Endodermal cell (in vitro differentiated cells): ENCODE measurements at regions not wholly inside any gene's neighbourhood (a gene's known extent, or its start where the extent isn't known, plus 50 kb on each side); places are given as distances from the start of the nearest gene placed in this dataset.

Experiments used
- DNase-seq: peaks from one replicate; pipeline ENCODE4 v3.0.0-alpha.2; 2017
- H3K27ac ChIP-seq: 2 replicates; pipeline ENCODE4 v1.5.1; 2013; ENCODE audit warnings: mild to moderate bottlenecking, low read depth, low read length, moderate library complexity
- H3K27me3 ChIP-seq: 2 replicates; pipeline ENCODE4 v1.6.1; 2013; ENCODE audit warnings: mild to moderate bottlenecking, low read length, moderate library complexity; ENCODE audit not compliant: insufficient read depth, control insufficient read depth, poor library complexity, severe bottlenecking
- H3K36me3 ChIP-seq: 2 replicates; pipeline ENCODE4 v1.7.0; 2013; ENCODE audit warnings: mild to moderate bottlenecking, low read length, moderate library complexity; ENCODE audit not compliant: control insufficient read depth, insufficient read depth
- H3K4me1 ChIP-seq: one replicate; pipeline ENCODE4 v1.7.0; 2013; ENCODE audit warnings: low read length; ENCODE audit not compliant: control insufficient read depth, insufficient read depth
- H3K4me3 ChIP-seq: 2 replicates; pipeline ENCODE4 v1.5.1; 2013; ENCODE audit warnings: mild to moderate bottlenecking, low read length, moderate library complexity
- H3K9ac ChIP-seq: 2 replicates; pipeline ENCODE4 v1.6.1; 2013; ENCODE audit warnings: mild to moderate bottlenecking, low read length, moderate library complexity; ENCODE audit not compliant: poor library complexity, severe bottlenecking; ENCODE audit errors: extremely low read depth
- H3K9me3 ChIP-seq: 2 replicates; pipeline ENCODE4 v1.6.1; 2013; ENCODE audit warnings: mild to moderate bottlenecking, low read length, moderate library complexity; ENCODE audit not compliant: control insufficient read depth
- H3K27ac Mint-ChIP-seq: 2 replicates; pipeline ENCODE4 v1.8.0; 2020; ENCODE audit warnings: mixed read lengths
- H3K27me3 Mint-ChIP-seq: 2 replicates; pipeline ENCODE4 v1.8.0; 2021; ENCODE audit warnings: mild to moderate bottlenecking, mixed read lengths; ENCODE audit not compliant: insufficient read depth
- H3K36me3 Mint-ChIP-seq: 2 replicates; pipeline ENCODE4 v1.8.0; 2020; ENCODE audit warnings: low read depth, mixed read lengths
- H3K4me1 Mint-ChIP-seq: 2 replicates; pipeline ENCODE4 v1.8.0; 2020; ENCODE audit warnings: mixed read lengths
- H3K4me3 Mint-ChIP-seq: 2 replicates; pipeline ENCODE4 v1.8.0; 2020; ENCODE audit warnings: mild to moderate bottlenecking, moderate library complexity, mixed read lengths
- H3K9me3 Mint-ChIP-seq: 2 replicates; pipeline ENCODE4 v1.8.0; 2020; ENCODE audit warnings: mild to moderate bottlenecking, mixed read lengths
- WGBS, 2 experiments: methylation state at CpG; one replicate each; pipeline versions ENCODE4 v1.1.5 to v1.1.7; 2013; ENCODE audit warnings: missing lambda C conversion rate in 2 of 2, mixed read lengths in 1 of 2; ENCODE audit not compliant: insufficient coverage in 1 of 2, insufficient read length in 1 of 2; 5-methylcytosine and 5-hydroxymethylcytosine counted together
- TF ChIP-seq, protein P1 (sequence below): fragments of 200-600 bp; sonication (generic); conservative IDR thresholded peaks from 2 replicates; pipeline ENCODE4 v1.5.0; 2021; ENCODE audit warnings: antibody characterized with exemption, mild to moderate bottlenecking

GRCh38 chr13:74301258-74301935, 167.2 kb upstream of the KLF12 start:
- H3K4me1 Mint-ChIP-seq = peaks cover 6% of the 10 kb centered on the region
- H3K36me3 ChIP-seq = no peaks in the 10 kb centered on the region
- H3K9me3 Mint-ChIP-seq = no peaks in the 10 kb centered on the region
- no peak overlapping the region for H3K4me3 Mint-ChIP-seq
- H3K36me3 Mint-ChIP-seq = no peaks in the 10 kb centered on the region
- DNase-seq = peak; percentile 50
- no peak overlapping the region for H3K27ac Mint-ChIP-seq
- no peak overlapping the region for H3K4me3 ChIP-seq
- H3K27me3 Mint-ChIP-seq = no peaks in the 10 kb centered on the region
- TF ChIP-seq, protein P1, sequence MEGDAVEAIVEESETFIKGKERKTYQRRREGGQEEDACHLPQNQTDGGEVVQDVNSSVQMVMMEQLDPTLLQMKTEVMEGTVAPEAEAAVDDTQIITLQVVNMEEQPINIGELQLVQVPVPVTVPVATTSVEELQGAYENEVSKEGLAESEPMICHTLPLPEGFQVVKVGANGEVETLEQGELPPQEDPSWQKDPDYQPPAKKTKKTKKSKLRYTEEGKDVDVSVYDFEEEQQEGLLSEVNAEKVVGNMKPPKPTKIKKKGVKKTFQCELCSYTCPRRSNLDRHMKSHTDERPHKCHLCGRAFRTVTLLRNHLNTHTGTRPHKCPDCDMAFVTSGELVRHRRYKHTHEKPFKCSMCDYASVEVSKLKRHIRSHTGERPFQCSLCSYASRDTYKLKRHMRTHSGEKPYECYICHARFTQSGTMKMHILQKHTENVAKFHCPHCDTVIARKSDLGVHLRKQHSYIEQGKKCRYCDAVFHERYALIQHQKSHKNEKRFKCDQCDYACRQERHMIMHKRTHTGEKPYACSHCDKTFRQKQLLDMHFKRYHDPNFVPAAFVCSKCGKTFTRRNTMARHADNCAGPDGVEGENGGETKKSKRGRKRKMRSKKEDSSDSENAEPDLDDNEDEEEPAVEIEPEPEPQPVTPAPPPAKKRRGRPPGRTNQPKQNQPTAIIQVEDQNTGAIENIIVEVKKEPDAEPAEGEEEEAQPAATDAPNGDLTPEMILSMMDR = no peak
- H3K27ac ChIP-seq = no peak overlapping the region
- no peaks in the 10 kb centered on the region for H3K27me3 ChIP-seq
- WGBS, 2 experiments = 62 to 75% methylated on average over 4 to 9 of the region's 9 CpGs
- no peaks in the 10 kb centered on the region for H3K4me1 ChIP-seq
- H3K9me3 ChIP-seq = no peaks in the 10 kb centered on the region
- H3K9ac ChIP-seq = no peak overlapping the region

GRCh38 chr13:74300162-74300561, 166.0 kb upstream of the KLF12 start:
- no peak for DNase-seq
- H3K9me3 ChIP-seq = no peaks in the 10 kb centered on the region
- H3K4me3 Mint-ChIP-seq = no peak overlapping the region
- H3K36me3 Mint-ChIP-seq = no peaks in the 10 kb centered on the region
- no peak overlapping the region for H3K27ac ChIP-seq
- H3K9ac ChIP-seq = no peak overlapping the region
- TF ChIP-seq, protein P1 = no peak
- no peak overlapping the region for H3K27ac Mint-ChIP-seq
- H3K9me3 Mint-ChIP-seq = no peaks in the 10 kb centered on the region
- peaks cover 2% of the 10 kb centered on the region for H3K4me1 Mint-ChIP-seq
- no peaks in the 10 kb centered on the region for H3K27me3 Mint-ChIP-seq
- no peaks in the 10 kb centered on the region for H3K27me3 ChIP-seq
- no peaks in the 10 kb centered on the region for H3K4me1 ChIP-seq
- no peaks in the 10 kb centered on the region for H3K36me3 ChIP-seq
- H3K4me3 ChIP-seq = no peak overlapping the region

GRCh38 chr13:74299721-74300120, 165.5 kb upstream of the KLF12 start:
- TF ChIP-seq, protein P1 = no peak
- Histone ChIP-seq H3K36me3 (no peaks in the 10 kb centered on the region), H3K27me3 (no peaks in the 10 kb centered on the region), H3K27ac (no peak overlapping the region), H3K4me3 (no peak overlapping the region), H3K9me3 (no peaks in the 10 kb centered on the region), H3K4me1 (no peaks in the 10 kb centered on the region), H3K9ac (no peak overlapping the region)
- Mint-ChIP-seq H3K4me3 (no peak overlapping the region), H3K36me3 (no peaks in the 10 kb centered on the region), H3K27ac (no peak overlapping the region), H3K4me1 (peaks cover 2% of the 10 kb centered on the region), H3K27me3 (no peaks in the 10 kb centered on the region), H3K9me3 (no peaks in the 10 kb centered on the region)
- no peak for DNase-seq
- WGBS, 2 experiments = 90 to 100% methylated on average over 1 to 2 of the region's 2 CpGs
